HG02623 (cell line): ENCODE measurements at regions not wholly inside any gene's neighbourhood (a gene's known extent, or its start where the extent isn't known, plus 50 kb on each side); places are given as distances from the start of the nearest gene placed in this dataset.

Experiments used
- ATAC-seq: cut with Tn5 transposase; IDR thresholded peaks from one replicate; pipeline ENCODE4 v1.9.1; 2021; ENCODE audit warnings: moderate library complexity; ENCODE audit not compliant: unreplicated experiment

DNA sequence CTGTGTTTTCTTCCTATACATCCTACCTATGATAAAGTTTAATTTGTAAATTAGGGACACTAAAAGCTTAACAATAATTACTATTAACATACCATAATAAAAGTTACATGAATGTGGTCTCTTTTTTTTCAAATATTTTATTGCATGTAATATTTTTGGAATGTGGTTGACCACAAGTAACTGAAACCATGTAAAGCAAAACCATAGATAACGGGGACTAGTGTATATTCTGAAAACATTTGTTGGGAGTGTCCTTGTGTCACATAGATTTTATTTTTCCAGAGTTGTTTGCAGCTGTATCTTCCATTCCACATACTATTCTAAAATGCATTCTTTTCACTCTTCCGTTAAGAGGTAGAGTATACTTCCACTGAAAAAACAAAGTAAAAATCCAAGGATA is 200.4 kb downstream of the KIF18A start:
- ATAC-seq = no peak

DNA sequence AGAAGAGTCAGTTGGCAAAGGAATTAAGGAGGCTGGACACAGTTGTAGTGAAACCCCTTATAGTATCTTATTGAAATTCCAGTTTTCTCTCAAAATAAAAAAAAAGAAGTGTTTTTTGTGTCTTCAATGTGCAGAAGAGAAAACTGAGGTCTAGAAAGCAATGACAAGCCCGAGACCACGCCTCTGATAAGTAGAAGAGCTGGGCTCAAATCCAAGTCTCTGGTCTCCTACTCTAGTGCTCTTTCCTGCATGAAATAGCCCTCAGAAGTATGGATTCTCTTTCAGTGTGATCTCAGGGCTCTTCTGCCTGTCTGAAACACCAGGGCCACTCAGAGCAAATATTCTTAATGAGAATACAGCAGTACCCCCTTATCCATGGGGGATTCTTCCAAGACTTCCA is 200.9 kb downstream of the KIF18A start:
- no peak for ATAC-seq

DNA sequence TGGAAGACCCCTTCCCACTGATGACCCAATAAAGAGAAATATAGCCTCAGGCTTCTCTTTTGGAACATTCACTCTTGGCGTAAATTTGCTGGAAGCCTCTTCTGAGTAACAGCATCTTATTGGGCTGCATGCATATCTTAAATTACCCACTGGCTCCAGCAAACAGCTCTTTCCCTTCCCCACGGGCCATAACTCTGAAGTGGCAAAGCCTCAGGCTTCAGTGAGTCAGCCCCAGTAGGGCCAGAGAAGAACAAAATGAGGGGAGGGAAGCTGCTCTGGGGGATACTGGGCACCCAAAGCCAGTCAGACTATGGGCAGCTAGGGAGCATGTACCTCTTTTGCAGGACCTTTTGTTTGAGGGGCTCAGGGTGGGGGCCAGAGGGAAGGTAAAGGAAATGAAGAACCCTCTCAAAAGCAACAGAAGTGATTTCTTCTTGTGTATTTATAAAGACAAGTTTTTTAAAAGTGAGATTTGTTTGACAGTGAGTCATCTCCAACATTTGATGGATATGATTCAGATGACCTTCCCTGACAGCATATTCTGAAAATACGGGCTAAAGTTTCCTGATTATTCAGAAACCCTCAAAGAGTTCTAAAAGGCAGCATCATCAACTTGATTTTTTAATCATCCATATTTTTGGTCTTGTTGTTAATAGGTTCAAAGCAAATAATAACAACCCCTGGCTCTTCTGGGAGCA is 203.4 kb downstream of the KIF18A start:
- no peak for ATAC-seq

GRCh38 chr11:27902981-27903624 is 202.8 kb upstream of the BDNF start:
- no peak for ATAC-seq

GRCh38 chr11:27898166-27898565 is 197.9 kb upstream of the BDNF start:
- no peak for ATAC-seq

GRCh38 chr11:27896096-27896495 is 195.8 kb upstream of the BDNF start:
- no peak for ATAC-seq

GRCh38 chr11:27894552-27894951 is 194.3 kb upstream of the BDNF start:
- ATAC-seq = no peak

DNA sequence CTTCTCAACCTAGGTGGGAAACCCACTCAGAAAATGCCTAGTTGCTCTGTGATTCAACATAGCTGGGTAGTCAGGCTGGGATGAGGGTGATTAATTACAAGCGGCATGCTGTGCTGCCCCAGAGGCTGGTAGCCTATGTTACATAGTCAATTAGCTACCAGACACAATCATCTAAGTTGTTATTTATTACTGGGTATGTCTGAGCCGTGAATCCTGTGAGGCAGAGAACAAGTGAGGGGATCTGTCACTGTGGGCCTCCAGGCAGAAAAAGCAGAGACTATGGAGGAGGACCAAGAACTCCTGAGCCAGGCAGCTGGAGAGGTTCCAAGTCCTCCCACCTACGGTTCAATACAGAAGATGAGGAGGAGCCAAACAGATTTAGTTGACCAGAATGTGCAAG is 186.6 kb upstream of the BDNF start:
- ATAC-seq = no peak

DNA sequence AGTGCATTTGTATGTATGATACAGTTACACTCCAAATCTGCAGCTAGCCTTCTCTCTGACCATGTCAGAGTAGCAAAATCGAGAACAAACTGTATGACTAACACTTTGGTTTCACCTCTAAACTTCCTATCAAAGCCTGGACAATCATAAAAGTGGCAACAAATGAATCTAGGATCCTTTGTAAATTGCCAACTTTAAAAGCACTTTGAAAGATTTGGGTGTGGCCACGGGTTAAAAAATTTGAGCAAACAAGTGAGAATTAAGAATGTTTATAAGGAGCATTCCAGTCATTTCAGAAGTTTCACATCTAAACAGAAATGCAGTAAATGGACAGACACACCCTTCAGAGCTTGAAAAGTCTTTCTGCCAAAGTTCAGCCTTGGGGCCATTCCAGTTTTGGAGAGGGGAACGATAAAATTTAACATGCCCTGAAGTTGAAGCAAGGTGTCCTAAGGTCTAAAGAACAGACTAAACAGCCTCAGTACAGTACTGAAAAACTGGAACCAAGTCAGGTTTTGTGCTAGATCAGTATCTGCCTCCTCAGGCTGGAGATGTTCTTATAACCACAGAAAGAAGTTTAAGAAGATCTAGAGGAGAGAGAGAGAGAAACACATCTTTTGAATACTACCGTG is 181.9 kb upstream of the BDNF start:
- ATAC-seq = no peak

DNA sequence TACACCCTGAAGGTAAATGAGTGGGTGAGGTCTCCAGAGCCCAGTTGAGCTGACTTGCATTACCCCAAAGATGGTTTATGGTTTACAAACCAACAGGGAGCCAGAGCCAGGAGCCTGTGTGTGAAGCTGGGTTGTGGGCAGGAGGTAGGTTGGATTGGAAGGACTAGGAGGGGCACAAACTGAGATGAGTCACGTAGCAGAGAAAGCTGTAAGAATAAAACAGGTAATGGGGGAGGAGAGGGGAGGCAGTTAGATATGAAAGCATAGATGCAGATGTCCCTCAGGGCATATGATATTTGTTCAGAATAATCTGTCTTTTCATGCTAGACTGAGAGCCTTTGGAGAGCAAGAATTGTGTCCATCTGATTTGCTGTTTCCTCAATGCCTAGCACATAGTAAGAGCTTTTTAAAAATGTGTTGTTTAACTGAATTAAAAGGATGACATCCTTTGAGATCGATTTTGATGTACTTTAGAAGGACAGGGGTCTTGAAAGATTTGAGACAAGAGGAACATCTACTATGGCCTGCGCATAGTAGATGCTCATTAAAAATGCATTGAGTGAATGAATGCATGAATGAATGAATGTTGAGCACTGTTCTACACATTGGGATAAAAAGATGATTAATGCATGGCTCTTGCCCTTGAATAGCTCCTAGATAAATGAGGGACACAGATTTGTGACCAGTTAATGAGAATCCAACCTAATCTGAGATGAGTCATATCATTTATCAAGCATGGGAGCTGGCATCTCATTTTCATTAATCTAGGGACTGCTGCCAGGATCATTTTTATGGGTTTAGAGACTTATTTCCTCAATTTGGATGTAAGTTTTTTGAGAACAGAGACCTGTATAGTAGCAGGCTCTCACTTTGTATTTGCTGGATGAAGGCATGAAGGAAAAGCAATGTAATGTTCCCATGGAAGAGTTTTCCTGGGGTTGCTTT is 175.8 kb upstream of the BDNF start:
- ATAC-seq = no peak

DNA sequence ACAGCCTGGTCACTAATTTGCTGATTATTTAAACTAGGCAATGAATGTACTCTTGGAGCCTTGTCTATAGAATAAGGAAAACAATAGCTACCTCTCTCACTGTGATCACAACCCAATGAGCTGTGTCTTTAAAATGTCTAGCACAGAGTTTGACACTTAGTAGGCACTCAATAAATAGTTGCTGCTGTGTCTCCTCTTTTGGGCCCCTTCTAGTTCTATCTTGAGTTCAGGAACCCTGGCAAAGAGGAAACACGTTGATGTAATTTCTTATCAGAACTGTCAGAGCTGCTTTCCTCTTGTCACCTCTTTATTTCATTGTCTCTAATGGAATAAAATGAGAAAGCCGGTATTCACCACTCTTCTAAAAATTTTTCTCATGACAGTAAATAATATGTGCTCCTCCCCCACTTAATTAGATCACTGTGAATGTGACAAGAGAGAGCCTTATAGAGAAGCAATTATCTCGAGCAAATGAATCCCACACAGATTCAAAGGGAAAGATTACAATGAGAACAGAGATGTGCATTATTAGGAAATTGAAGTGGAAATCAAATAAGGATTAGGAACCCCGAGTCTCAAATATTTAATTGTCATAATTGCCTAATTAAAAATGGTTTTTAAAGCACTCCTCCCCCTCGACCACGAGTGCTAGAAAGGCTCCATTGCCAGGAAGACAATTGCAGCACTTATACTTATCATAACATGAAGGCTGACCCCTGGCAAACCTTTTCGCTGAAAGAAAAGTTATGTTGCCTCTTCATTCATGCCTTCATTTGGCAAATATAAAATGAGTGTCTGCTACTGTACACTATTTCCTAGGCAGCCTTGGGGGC is 175.0 kb upstream of the BDNF start:
- ATAC-seq = no peak

GRCh38 chr11:27873664-27874063 is 173.4 kb upstream of the BDNF start:
- no peak for ATAC-seq

DNA sequence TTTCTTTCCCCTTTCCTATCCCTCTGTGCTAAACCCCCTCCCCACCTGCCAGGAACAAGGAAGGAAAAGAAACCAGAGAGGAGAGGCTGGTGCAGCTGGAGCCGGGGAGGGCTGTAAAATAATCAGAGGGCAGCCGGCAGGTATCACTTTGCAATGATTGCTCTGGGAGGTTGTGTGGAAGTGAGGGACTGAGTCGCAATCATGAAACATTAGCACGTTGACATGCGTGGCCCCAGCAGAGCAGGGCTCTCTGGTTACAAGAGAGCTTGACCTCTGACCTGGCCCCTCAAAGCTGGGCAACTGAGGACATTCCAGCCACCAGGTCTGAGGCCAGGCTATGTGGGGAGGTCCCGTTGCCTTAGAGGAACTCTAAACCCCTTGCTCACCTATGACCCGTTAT is 170.8 kb upstream of the BDNF start:
- no peak for ATAC-seq

- ATAC-seq = no peak
These were observed 169.4 kb upstream of the BDNF start for GRCh38 chr11:27869701-27870100.

GRCh38 chr11:27868709-27869108 is 168.5 kb upstream of the BDNF start:
- ATAC-seq = no peak

GRCh38 chr11:27868226-27868625 is 168.0 kb upstream of the BDNF start:
- no peak for ATAC-seq

DNA sequence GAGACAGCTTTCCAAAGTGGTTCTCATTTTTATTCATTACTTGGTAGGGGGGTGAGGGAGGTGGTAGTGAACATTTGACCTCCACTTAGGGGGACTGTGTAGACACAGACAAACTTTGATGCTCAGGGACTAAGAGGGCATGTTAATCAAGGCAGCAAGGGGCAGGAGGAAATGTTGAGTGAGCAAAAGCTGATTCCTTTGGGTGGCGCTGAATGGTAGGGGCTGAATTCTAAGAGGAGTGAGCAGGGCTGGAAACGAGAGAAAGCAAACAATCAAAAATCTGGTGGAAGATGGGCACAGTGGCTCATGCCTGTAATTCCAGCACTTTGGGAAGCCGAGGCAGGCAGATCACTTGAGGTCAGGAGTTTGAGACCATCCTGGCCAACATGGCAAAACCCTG is 164.8 kb upstream of the BDNF start:
- ATAC-seq = no peak

GRCh38 chr11:27864611-27865010 is 164.4 kb upstream of the BDNF start:
- no peak for ATAC-seq

GRCh38 chr11:27864091-27864491 is 163.8 kb upstream of the BDNF start:
- no peak for ATAC-seq

- ATAC-seq = no peak
These were observed 163.4 kb upstream of the BDNF start for GRCh38 chr11:27863637-27864036.
